ENCODE measurements at regions not wholly inside any gene's neighbourhood (a gene's known extent, or its start where the extent isn't known, plus 50 kb on each side); places are given as distances from the start of the nearest gene placed in this dataset.

- TF ChIP-seq EZH2 (IDR thresholded peaks at IDR 0.05) (no peak), POLR2AphosphoS5 (IDR thresholded peaks at IDR 0.05; ENCODE audit: borderline replicate concordance, low read depth, low read length) (no peak)
Measured at GRCh38 chr3:137687181-137687879, 76.8 kb upstream of the SOX14 start.
